ENCODE measurements at regions not wholly inside any gene's neighbourhood (a gene's known extent, or its start where the extent isn't known, plus 50 kb on each side); places are given as distances from the start of the nearest gene placed in this dataset.
"Not testable (repeated sequence)": the region's sequence is repeated elsewhere in the genome, so short reads cannot be mapped to it uniquely, and the experiment has no call there.

DNA sequence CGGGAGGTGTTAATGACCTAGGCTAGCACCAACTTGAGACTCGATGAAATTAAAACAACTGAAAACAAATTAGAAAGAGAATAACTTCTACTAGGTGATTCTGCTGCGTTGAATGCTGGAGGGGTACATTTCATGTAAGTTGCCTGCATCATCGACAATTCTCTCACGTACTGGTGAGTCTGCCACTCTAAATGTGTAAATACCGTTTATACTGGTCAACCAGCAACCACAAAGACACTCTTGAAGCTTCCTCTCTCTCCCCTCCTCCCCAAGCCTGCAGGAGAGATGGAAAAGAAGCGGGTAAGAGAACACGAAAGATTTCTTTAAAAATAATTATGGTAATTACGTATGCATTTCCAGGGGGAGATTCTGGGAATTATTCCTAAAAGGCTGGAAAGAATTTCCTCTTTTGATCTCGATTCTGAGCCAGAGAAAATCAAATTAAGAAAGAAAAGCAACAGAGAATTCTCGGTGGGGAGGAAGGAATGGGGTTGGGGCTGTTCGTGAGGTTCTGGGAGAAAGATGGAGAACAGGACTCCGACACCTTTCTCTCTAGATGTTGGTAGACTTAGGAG is 68.6 kb upstream of the MRTFB start:
- no peak overlapping the region for H3K27ac ChIP-seq
- DNase-seq (ENCODE audit: low read depth, low spot score): no peak

DNA sequence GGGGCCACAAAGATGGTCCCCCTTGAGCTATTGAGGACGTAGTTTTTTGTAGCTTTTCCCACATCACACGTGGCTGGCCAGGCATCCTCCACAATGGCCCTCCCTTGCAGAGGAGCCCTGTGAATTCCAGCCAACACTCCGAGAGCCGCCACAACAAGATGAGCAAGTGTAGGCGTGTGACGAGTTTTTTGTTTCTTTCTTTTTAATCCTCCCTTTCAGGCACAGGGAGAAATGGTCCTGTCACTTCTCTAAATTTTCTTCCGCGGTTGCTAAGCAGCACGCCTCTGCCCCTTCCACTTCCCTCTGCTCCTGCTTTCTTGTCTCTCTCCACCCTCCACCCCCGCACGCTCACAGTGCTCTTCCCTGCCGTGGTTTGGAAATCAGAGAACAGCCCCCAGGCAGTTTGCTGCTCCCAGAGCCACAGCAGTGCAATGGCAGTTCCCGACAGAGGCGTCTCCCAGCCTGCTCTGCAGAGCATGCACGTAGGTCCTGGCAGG is 68.0 kb upstream of the MRTFB start:
- DNase-seq (ENCODE audit: low read depth, low spot score): no peak
- H3K27ac ChIP-seq: no peak overlapping the region

DNA sequence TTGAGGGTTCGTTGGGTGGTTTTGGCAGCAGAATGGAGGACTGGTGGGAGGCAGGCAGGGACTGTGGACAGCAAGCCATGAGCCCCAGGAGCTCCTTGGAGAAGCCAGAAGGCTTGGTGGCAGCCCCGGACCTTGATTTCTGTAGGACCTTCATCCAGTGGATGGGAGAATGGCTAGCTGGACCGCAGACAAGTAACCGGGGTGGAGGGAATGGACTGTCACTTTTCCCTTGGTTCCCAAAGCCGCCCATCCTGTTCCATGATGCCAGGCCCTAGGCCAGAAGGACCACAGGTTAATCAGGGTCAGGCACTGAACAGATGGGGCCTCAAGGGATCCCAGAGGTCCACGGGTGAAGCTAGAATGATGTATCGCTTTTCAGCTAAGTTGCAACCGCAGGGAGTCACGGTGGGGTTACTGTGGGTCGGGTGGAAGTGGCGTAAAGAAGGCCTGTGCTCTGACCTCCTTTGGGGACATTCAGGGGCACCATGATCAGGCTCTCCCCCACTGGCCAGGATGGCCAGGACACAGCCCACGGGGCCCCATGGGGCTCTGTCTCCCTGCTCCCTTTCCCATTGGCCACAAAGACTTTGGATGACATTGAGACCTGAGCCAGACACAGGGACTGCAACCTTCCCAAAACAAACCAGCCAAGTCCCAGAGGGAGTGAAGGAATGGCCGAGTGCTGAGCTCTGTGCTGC is 66.9 kb upstream of the MRTFB start:
- H3K27ac ChIP-seq: no peak overlapping the region
- DNase-seq (ENCODE audit: low read depth, low spot score): no peak

DNA sequence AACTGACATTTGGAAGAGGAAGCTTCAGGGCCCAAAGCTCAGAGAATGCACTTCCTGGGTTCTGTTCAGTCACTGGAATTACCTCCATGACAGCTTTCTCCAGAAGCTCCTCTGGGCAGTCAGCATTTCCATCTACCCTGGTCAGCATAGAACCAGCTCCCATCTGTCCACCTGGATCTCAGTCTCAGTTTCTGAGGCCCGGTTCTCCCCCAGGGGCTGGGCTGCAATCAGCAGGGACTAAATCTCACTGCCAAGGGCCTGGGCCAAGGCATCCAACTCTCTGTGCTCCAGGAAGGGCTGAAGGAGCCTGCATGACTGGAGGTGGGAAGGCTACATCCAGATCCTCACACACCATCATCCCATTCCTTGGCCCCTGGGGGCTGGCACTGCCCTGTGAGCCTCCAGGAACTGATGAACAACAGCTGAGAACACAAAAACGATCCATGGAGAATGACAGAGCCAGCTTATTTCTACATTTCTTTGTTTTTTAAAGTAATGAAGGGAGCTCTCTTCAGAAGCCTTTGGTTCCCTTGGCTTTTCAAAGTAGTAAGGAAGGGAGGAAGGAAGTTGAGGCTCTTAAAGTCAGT is 66.3 kb upstream of the MRTFB start:
- no peak for DNase-seq (ENCODE audit: low read depth, low spot score)
- no peak overlapping the region for H3K27ac ChIP-seq

DNA sequence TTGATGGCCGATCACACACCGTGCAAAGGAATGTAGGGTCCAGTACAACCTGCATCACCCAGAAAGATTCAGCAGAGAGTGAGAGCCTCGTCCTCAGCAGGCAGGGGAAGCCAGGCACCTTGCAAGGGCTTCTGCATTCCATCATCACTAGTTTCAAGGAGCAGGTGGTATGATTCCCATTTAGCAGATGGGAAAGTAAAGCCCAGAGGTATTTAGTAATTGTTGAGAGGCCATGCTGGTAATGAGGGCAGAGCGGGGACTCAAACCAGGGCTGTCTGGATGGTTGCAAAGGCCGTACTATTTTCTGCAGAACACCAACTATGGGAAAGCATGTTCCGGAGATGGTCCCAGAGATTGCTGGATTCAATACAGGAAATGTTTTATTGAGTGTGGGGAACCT is 65.8 kb upstream of the MRTFB start:
- no peak overlapping the region for H3K27ac ChIP-seq
- DNase-seq (ENCODE audit: low read depth, low spot score): no peak

DNA sequence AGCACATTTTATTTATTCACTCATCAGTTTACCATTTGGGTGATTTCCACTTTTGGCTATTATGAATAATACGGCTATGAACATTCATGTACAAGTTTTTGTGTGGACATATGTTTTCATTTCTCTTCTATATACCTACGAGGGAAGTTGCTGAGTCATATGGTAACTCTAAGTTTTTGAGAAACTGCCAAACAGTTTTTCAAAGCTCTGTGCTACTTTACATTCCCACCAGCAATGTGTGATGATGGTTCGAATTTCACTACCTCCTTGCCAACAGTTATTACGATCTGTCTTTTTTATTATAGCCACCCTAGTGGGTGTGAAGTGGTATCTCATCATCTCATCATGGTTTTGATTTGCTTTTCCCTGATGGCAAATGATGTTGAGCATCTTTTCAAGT is 63.7 kb upstream of the MRTFB start:
- H3K27ac ChIP-seq: no peak overlapping the region
- DNase-seq (ENCODE audit: low read depth, low spot score): no peak

DNA sequence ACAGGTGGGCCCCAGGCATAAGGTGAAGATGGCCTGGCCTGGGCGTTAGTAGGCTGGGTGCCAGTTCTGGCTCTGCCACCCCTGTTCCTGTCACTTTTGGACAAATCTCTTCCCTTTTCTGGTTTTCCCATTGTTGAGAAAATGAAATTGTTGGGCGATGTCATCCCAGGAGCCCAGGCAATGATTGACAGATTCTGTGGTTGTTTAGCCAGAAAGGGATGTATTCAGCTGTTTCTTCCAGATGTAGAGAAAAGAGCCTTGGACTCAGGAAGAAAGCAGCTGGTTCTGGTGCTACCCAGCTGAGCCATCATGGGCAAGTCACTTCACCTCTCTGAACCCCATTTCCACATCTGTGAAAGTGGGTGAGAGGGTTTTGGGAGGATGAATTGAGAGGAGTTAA is 60.1 kb upstream of the MRTFB start:
- H3K27ac ChIP-seq: no peak overlapping the region
- no peak for DNase-seq (ENCODE audit: low read depth, low spot score)

DNA sequence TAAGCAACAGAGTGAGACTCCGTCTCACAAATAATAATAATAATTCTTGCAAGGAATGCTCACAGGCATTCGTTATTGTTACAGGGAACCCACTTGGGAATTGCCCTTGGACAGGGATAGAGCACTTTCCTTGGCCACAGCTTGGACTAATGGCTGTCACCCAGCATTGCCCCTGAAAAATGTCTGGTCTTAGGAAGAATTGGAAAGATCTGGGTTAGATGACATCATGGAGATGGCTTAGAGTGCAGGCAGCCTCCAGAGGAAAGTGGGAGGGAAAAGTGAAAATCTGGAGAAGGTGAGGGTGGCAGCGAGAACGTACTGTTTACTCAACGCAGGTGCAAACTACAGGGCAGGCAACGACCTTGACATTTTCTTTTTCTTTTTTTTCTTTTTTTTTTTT is 59.3 kb upstream of the MRTFB start:
- DNase-seq (ENCODE audit: low read depth, low spot score): no peak
- H3K27ac ChIP-seq: no peak overlapping the region

DNA sequence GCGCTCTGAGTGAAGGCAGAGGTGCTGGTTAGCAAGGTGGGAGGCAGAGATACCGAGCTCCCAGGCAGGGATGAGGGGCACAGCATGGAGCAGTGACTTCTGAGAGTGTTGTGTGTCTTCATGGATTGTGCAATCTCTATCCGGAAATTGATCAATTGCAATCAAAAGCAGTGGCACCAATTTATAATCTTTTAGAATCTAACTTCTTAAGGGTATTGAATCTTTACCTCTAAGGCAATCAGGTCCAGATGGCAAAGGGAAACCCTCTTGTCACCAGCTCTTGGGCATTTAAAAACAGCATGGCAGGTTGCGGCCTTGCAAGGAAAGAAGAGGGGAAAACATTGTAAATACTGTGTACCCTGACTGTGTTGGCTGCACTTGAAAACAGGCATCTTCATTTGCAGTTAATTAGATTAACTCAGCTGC is 58.0 kb upstream of the MRTFB start:
- DNase-seq (ENCODE audit: low read depth, low spot score): no peak
- H3K27ac ChIP-seq: no peak overlapping the region

DNA sequence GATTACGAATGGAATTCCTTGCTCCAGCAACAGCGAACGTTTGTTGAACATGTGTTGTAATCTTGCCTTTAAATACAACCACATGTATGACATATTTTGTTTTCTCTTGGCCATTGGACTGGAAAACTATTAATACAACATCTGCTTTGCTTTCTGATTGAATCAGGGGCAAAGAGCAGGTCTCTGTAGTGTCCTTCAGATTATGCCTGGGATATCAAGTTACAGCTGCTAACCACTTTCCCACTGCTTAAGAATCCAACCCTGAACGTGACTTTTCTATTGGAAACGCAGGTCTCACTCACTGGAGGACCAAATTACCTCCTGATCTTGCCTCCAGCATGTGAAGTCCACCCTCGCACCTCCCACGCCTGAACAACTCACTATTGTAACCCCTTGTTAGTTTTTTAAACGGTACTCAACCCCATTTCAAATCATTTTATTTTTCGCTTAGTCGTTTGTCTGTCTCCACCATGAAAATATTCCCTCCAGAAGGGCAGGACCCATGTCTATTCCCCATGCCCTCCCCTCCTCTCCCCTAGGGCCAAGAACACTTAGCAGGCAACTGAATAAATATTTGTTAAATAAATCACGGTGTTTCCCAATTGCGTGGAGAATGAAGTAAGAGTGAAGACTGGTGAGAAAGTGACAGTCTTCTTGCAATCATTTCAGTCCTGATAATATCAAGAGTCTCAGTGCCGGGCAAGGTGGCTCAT is 57.4 kb upstream of the MRTFB start:
- H3K27ac ChIP-seq: peak overlapping the region; percentile 5
- no peak for DNase-seq (ENCODE audit: low read depth, low spot score)

DNA sequence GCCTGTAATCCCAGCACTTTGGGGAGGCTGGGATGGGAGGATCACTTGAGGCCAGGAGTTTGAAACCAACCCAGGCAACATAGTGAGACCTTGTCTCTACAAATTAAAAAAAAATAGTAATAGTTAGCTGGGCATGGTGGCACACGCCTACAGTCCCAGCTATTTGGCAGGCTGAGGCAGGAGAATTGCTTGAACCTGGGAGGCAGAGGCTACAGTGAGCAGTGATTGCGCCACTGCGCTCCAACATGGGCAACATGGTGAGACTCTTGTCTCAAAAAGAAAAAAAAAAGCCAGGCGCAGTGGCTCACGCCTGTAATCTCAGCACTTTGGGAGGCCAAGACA is 56.9 kb upstream of the MRTFB start:
- H3K27ac ChIP-seq: peak overlapping the region; percentile 5
- DNase-seq (ENCODE audit: low read depth, low spot score): no peak

DNA sequence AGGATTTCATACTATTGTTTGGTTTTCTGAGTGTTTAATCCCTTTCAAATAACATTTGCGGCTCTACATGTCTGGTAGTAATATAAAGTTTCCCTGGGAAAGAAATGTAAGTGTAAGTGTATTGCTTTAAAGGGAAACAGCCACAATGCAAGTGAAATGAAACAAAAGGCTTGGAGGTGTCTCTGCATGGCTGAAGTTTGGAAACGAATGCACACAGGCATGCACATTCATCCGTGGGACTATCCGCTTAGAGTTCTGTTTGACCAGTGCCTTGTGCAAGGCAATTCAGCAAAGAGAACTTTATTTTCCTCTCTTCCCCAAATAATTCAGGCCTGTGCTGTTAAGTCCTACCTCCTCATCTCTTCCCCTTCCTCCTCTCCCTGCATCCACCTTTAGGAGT is 56.1 kb upstream of the MRTFB start:
- DNase-seq (ENCODE audit: low read depth, low spot score): no peak
- H3K27ac ChIP-seq: no peak overlapping the region

DNA sequence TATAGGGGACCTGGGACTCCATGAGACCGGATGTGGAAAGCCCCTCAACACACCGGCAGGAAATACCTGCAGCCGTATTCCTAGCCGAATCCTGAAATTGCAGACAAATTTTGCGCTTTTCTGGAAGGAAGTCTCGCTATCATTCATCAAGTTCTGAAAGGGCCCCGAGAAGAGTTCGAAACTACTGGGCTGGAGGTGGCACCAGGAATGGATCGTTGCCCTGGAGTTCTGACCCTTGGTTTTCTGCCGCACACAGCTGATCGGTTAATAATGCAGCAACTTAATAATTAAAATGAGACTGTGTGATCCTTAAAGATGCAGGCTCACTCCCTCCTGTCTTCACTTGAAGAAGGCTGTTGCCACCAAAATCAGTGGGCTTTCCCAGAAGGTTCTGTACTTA is 55.7 kb upstream of the MRTFB start:
- DNase-seq (ENCODE audit: low read depth, low spot score): no peak
- no peak overlapping the region for H3K27ac ChIP-seq

DNA sequence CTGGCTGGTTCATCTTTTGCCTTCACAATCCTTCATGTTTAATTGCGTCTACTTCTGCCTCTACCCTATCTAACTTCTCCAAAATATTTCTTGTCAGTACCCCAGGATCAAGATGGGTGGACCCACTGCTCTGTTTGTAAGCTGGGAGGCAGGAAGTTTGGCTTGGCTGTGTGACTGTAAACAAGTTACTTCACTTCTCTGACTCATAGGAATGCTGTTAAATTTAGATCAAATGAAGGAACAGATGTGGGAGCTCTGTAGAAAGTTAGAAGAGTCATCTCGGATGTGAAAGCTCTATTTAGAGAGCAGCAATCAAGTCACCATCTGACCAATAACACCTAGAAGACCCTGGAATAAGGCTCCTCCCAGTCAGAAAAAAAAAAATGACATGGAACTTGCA is 55.2 kb upstream of the MRTFB start:
- H3K27ac ChIP-seq: no peak overlapping the region
- no peak for DNase-seq (ENCODE audit: low read depth, low spot score)

DNA sequence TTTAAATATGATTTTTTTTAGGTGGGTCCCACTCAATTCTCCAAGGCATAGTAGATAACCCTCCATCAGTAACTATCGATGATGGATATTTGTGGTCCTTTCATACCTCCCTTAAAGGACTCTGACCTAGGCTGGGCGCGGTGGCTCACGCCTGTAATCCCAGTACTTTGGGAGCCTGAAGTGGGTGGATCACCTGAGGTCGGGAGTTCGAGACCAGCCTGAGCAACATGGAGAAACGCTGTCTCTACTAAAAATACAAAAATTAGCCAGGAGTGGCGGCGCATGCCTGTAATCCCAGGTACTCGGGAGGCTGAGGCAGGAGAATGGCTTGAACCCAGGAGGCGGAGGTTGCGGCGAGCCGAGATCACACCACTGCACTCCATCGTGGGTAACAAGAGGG is 54.8 kb upstream of the MRTFB start:
- not testable (repeated sequence) for H3K27ac ChIP-seq; DNase-seq (ENCODE audit: low read depth, low spot score)

DNA sequence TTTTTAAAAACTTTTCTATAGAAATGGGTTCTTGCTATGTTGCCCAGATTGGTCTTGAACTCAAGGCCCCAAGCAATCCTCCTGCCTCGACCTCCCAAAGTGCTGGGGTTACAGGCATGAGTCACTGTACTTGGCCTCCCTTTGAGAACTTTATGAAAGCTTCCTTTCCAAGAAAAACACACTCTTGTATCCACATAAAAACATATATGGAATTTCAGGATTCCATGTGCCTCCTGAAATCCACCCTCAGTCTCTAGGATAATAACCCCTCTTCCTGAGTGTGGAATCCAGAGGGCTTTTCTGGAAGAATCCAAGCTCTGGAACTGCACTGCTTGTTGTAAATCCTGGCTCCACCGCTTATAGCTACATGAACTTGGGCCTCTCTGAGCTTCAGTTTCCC is 53.2 kb upstream of the MRTFB start:
- no peak for DNase-seq (ENCODE audit: low read depth, low spot score)
- no peak overlapping the region for H3K27ac ChIP-seq

DNA sequence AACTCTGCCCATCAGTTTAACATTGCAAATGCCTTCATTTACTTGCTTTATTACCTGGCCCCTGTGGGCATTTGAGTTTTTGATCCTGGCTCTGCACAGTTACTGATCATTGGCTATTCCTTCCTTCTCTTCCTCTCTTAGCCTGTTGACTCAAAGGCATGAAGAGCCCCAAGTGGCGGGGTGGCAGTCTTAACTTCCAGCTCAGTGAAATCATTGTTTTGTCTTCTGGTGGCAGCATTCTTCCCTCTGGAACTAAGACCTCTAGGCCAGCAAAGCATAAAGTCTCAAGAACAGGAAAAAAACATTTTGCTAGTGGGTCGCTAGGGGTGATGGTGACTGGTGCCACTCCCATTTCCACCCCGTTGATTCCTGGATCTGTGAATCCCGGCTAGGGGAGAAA is 52.3 kb upstream of the MRTFB start:
- H3K27ac ChIP-seq: no peak overlapping the region
- no peak for DNase-seq (ENCODE audit: low read depth, low spot score)

DNA sequence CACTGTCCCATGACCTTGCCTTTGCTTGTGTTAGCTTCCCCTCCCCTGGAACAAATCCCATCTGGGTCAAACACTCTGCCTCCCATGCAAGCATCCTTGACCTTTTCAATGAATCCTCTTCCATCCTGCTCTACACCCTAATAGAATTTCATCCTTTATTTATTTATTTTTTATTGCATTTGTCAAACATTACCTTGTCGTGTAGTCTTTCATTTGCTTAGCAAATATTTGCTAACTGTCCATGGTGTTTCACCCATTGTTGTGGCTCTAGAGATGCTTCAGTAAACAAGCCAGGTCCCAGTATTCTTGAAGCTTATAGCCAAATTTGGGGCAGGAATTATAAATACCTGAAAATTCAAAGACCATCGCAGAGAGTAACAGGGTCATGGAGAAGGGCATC is 51.0 kb upstream of the MRTFB start:
- DNase-seq (ENCODE audit: low read depth, low spot score): no peak
- no peak overlapping the region for H3K27ac ChIP-seq

Measured in epithelial cell of prostate (primary cell).